ENCODE measurements at regions not wholly inside any gene's neighbourhood (a gene's known extent, or its start where the extent isn't known, plus 50 kb on each side); places are given as distances from the start of the nearest gene placed in this dataset.

- Histone ChIP-seq H3K4me1 (ENCODE audit: control insufficient read depth, insufficient read depth, low read length) (no peaks in the 10 kb centered on the region), H3K27me3 (ENCODE audit: control insufficient read depth, insufficient read depth, low read length) (no peaks in the 10 kb centered on the region), H3K9me3 (ENCODE audit: control insufficient read depth, insufficient read depth, low read depth, low read length) (no peaks in the 10 kb centered on the region), H3K4me3 (ENCODE audit: low read depth in 2 of 2, low read length in 2 of 2) (no peak overlapping the region), H3K27ac (ENCODE audit: low read length) (no peak overlapping the region), H3K36me3 (ENCODE audit: control insufficient read depth, insufficient read depth, low read length) (no peaks in the 10 kb centered on the region)
- in situ Hi-C loops (cut with HindIII; ENCODE audit: low pct_unique_long_range_greater_than_20kb, low sequenced_read_pairs) (no loop called here), intact Hi-C loops (cut with micrococcal nuclease; ENCODE audit: unreplicated experiment) (loop anchor here (10.0 kb wide), 1 partner anchor 457 kb away; no protein-coding TSS in a partner anchor)
- ATAC-seq: no peak
- ChIA-PET CTCF (no interaction called here), POLR2A (no interaction called here)
- no TSS peak for BruUV-seq (replicated peaks)
- TF ChIP-seq TCF7L2 (IDR thresholded peaks at IDR 0.05; ENCODE audit: low read depth, low read length): no peak
- TF ChIP-seq POLR2AphosphoS5 (IDR thresholded peaks at IDR 0.05; ENCODE audit: low read depth, low read length): no peak
- TF ChIP-seq CTCF (IDR thresholded peaks at IDR 0.05): no peak
- no peak for TF ChIP-seq REST (IDR thresholded peaks at IDR 0.05; ENCODE audit: insufficient read depth in 1 of 2, low read depth in 2 of 2, low read length in 1 of 2)
- no peak for TF ChIP-seq SIN3A (IDR thresholded peaks at IDR 0.05; ENCODE audit: borderline replicate concordance, insufficient read depth, low read depth, low read length)
- DNase-seq (ENCODE audit: low read depth, low spot score): no peak
Observed at GRCh38 chr15:35741395-35741794, 195.4 kb upstream of the DPH6 start.

GRCh38 chr15:35741881-35742280 is 195.9 kb upstream of the DPH6 start:
- POLR2A ChIA-PET: no interaction called here
- CTCF ChIA-PET: no interaction called here
- in situ Hi-C loops (cut with HindIII; ENCODE audit: low pct_unique_long_range_greater_than_20kb, low sequenced_read_pairs) (no loop called here), intact Hi-C loops (cut with micrococcal nuclease; ENCODE audit: unreplicated experiment) (loop anchor here (10.0 kb wide), 1 partner anchor 457 kb away; no protein-coding TSS in a partner anchor)
- no peaks in the 10 kb centered on the region for H3K4me1 ChIP-seq (ENCODE audit: control insufficient read depth, insufficient read depth, low read length)
- H3K9me3 ChIP-seq (ENCODE audit: control insufficient read depth, insufficient read depth, low read depth, low read length): no peaks in the 10 kb centered on the region
- H3K36me3 ChIP-seq (ENCODE audit: control insufficient read depth, insufficient read depth, low read length): no peaks in the 10 kb centered on the region
- H3K4me3 ChIP-seq (ENCODE audit: low read depth in 2 of 2, low read length in 2 of 2): no peak overlapping the region
- H3K27ac ChIP-seq (ENCODE audit: low read length): no peak overlapping the region
- DNase-seq (ENCODE audit: low read depth, low spot score) (no peak), ATAC-seq (no peak)
- no peaks in the 10 kb centered on the region for H3K27me3 ChIP-seq (ENCODE audit: control insufficient read depth, insufficient read depth, low read length)
- BruUV-seq (replicated peaks): no TSS peak
- TF ChIP-seq TCF7L2 (IDR thresholded peaks at IDR 0.05; ENCODE audit: low read depth, low read length) (no peak), SIN3A (IDR thresholded peaks at IDR 0.05; ENCODE audit: borderline replicate concordance, insufficient read depth, low read depth, low read length) (no peak), CTCF (IDR thresholded peaks at IDR 0.05) (no peak), REST (IDR thresholded peaks at IDR 0.05; ENCODE audit: insufficient read depth in 1 of 2, low read depth in 2 of 2, low read length in 1 of 2) (no peak), POLR2AphosphoS5 (IDR thresholded peaks at IDR 0.05; ENCODE audit: low read depth, low read length) (no peak)

Measured in Panc1 (cell line).